ENCODE measurements at regions not wholly inside any gene's neighbourhood (a gene's known extent, or its start where the extent isn't known, plus 50 kb on each side); places are given as distances from the start of the nearest gene placed in this dataset.

DNA sequence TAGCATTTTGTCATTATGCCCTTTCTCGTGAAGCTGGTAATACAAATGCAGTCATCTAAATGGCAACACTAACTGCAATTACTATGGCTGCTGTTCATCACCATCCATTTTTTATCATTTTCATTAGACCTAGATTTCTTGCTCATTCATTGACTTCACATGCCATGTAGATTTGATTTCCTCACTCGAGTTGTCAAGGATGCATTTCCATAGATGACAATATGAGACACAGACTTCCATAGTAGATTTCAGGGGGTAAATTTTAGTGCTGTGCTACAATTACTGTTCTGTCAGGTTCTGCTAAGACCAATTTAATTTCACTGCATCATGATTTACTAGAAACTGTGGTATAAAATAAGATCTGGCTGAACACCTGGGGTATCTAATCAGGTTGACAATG lies 589.2 kb downstream of the SEMA5A start (continued):
- TF ChIP-seq, protein P1, sequence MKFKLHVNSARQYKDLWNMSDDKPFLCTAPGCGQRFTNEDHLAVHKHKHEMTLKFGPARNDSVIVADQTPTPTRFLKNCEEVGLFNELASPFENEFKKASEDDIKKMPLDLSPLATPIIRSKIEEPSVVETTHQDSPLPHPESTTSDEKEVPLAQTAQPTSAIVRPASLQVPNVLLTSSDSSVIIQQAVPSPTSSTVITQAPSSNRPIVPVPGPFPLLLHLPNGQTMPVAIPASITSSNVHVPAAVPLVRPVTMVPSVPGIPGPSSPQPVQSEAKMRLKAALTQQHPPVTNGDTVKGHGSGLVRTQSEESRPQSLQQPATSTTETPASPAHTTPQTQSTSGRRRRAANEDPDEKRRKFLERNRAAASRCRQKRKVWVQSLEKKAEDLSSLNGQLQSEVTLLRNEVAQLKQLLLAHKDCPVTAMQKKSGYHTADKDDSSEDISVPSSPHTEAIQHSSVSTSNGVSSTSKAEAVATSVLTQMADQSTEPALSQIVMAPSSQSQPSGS (CRISPR knock-in tag; IDR thresholded peaks at IDR 0.05; ENCODE audit: borderline replicate concordance, low read depth) = no peak
- TF ChIP-seq TCF7 (CRISPR knock-in tag; IDR thresholded peaks at IDR 0.05; ENCODE audit: low read depth) = no peak
- TF ChIP-seq, protein P2, sequence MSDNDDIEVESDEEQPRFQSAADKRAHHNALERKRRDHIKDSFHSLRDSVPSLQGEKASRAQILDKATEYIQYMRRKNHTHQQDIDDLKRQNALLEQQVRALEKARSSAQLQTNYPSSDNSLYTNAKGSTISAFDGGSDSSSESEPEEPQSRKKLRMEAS (CRISPR knock-in tag; IDR thresholded peaks at IDR 0.05) = no peak
- TF ChIP-seq CREM (CRISPR knock-in tag; IDR thresholded peaks at IDR 0.05) = no peak
- TF ChIP-seq, protein P3, sequence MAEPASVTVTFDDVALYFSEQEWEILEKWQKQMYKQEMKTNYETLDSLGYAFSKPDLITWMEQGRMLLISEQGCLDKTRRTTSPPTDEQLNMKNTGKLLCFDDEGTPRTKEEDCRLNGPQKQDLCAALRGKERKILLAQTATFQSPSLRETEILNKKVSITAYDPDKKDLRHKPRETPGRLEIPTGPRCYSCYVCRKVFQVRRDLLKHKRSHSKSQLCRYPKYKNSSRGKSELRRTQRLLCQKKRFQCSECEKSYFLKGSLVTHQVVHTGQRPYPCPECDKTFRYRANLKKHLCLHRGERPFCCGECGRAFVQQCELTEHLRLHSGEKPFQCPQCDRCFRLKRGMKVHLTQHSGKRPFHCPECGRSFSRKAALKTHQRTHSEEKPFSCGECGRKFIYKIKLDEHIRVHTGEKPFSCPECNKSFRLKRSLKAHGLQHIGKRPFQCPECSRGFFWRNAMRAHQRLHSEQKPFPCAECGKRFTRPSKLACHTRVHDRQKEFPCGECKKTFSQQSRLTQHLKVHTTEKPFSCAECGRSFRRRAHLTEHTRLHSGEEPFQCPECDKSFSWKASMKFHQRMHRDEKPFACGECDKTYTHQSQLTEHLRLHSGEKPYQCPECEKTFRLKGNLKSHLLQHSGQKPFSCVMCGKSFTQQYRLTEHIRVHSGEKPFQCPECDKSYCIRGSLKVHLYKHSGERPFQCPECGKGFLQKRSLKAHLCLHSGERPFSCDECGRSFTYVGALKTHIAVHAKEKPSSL (CRISPR knock-in tag; conservative IDR thresholded peaks at IDR 0.05) = no peak
- TF ChIP-seq, protein P4, sequence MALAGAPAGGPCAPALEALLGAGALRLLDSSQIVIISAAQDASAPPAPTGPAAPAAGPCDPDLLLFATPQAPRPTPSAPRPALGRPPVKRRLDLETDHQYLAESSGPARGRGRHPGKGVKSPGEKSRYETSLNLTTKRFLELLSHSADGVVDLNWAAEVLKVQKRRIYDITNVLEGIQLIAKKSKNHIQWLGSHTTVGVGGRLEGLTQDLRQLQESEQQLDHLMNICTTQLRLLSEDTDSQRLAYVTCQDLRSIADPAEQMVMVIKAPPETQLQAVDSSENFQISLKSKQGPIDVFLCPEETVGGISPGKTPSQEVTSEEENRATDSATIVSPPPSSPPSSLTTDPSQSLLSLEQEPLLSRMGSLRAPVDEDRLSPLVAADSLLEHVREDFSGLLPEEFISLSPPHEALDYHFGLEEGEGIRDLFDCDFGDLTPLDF (CRISPR knock-in tag; IDR thresholded peaks at IDR 0.05) = no peak
- TF ChIP-seq NFATC4 (CRISPR knock-in tag; IDR thresholded peaks at IDR 0.05) = no peak
- TF ChIP-seq, protein P5, sequence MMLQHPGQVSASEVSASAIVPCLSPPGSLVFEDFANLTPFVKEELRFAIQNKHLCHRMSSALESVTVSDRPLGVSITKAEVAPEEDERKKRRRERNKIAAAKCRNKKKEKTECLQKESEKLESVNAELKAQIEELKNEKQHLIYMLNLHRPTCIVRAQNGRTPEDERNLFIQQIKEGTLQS (CRISPR knock-in tag; conservative IDR thresholded peaks at IDR 0.05) = no peak
- TF ChIP-seq, protein P6, sequence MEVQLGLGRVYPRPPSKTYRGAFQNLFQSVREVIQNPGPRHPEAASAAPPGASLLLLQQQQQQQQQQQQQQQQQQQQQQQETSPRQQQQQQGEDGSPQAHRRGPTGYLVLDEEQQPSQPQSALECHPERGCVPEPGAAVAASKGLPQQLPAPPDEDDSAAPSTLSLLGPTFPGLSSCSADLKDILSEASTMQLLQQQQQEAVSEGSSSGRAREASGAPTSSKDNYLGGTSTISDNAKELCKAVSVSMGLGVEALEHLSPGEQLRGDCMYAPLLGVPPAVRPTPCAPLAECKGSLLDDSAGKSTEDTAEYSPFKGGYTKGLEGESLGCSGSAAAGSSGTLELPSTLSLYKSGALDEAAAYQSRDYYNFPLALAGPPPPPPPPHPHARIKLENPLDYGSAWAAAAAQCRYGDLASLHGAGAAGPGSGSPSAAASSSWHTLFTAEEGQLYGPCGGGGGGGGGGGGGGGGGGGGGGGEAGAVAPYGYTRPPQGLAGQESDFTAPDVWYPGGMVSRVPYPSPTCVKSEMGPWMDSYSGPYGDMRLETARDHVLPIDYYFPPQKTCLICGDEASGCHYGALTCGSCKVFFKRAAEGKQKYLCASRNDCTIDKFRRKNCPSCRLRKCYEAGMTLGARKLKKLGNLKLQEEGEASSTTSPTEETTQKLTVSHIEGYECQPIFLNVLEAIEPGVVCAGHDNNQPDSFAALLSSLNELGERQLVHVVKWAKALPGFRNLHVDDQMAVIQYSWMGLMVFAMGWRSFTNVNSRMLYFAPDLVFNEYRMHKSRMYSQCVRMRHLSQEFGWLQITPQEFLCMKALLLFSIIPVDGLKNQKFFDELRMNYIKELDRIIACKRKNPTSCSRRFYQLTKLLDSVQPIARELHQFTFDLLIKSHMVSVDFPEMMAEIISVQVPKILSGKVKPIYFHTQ (CRISPR knock-in tag; IDR thresholded peaks at IDR 0.05) = no peak
- no peak for TF ChIP-seq NFYB (CRISPR knock-in tag; conservative IDR thresholded peaks at IDR 0.05; ENCODE audit: low read depth)

DNA sequence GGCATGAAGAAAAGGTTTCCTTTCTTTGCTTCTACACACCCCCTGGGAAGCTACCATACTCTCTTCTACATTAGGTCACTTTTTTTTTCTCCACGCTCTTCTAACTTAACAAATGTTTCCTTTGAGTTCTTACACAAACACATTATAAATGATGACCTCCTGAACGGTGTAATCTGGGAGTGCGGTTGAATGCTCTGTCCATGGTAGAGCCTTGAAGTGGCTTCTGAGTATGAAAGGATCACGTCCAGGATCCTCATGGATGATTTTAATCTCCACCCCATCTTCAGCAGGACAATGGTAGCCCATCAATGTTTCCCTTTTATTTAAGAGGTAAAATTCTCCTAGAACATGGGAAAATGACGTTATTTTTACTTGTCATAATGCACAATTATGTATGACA lies 587.3 kb downstream of the SEMA5A start:
- no peak overlapping the region for H3K4me3 Mint-ChIP-seq
- H3K36me3 Mint-ChIP-seq = no peaks in the 10 kb centered on the region
- no peaks in the 10 kb centered on the region for H3K27me3 Mint-ChIP-seq (ENCODE audit: low read depth)
- DNase-seq (ENCODE audit: low spot score) (no peak), ATAC-seq (no peak)
- no peak overlapping the region for H3K27ac Mint-ChIP-seq
- TF ChIP-seq, protein P7, sequence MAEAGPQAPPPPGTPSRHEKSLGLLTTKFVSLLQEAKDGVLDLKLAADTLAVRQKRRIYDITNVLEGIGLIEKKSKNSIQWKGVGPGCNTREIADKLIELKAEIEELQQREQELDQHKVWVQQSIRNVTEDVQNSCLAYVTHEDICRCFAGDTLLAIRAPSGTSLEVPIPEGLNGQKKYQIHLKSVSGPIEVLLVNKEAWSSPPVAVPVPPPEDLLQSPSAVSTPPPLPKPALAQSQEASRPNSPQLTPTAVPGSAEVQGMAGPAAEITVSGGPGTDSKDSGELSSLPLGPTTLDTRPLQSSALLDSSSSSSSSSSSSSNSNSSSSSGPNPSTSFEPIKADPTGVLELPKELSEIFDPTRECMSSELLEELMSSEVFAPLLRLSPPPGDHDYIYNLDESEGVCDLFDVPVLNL (CRISPR knock-in tag; IDR thresholded peaks at IDR 0.05; ENCODE audit: borderline replicate concordance, low read depth) = no peak
- TF ChIP-seq ZNF671 (CRISPR knock-in tag; IDR thresholded peaks at IDR 0.05) = no peak
- TF ChIP-seq, protein P8, sequence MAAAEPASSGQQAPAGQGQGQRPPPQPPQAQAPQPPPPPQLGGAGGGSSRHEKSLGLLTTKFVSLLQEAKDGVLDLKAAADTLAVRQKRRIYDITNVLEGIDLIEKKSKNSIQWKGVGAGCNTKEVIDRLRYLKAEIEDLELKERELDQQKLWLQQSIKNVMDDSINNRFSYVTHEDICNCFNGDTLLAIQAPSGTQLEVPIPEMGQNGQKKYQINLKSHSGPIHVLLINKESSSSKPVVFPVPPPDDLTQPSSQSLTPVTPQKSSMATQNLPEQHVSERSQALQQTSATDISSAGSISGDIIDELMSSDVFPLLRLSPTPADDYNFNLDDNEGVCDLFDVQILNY (CRISPR knock-in tag; IDR thresholded peaks at IDR 0.05) = no peak
- TF ChIP-seq RELA (CRISPR knock-in tag; IDR thresholded peaks at IDR 0.05; ENCODE audit: borderline replicate concordance) = no peak
- TF ChIP-seq, protein P9, sequence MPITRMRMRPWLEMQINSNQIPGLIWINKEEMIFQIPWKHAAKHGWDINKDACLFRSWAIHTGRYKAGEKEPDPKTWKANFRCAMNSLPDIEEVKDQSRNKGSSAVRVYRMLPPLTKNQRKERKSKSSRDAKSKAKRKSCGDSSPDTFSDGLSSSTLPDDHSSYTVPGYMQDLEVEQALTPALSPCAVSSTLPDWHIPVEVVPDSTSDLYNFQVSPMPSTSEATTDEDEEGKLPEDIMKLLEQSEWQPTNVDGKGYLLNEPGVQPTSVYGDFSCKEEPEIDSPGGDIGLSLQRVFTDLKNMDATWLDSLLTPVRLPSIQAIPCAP (CRISPR knock-in tag; IDR thresholded peaks at IDR 0.05) = no peak
- no peak for TF ChIP-seq GTF2I (CRISPR knock-in tag; conservative IDR thresholded peaks at IDR 0.05)
- TF ChIP-seq, protein P10, sequence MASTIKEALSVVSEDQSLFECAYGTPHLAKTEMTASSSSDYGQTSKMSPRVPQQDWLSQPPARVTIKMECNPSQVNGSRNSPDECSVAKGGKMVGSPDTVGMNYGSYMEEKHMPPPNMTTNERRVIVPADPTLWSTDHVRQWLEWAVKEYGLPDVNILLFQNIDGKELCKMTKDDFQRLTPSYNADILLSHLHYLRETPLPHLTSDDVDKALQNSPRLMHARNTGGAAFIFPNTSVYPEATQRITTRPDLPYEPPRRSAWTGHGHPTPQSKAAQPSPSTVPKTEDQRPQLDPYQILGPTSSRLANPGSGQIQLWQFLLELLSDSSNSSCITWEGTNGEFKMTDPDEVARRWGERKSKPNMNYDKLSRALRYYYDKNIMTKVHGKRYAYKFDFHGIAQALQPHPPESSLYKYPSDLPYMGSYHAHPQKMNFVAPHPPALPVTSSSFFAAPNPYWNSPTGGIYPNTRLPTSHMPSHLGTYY (CRISPR knock-in tag; IDR thresholded peaks at IDR 0.05) = no peak
- TF ChIP-seq, protein P11, sequence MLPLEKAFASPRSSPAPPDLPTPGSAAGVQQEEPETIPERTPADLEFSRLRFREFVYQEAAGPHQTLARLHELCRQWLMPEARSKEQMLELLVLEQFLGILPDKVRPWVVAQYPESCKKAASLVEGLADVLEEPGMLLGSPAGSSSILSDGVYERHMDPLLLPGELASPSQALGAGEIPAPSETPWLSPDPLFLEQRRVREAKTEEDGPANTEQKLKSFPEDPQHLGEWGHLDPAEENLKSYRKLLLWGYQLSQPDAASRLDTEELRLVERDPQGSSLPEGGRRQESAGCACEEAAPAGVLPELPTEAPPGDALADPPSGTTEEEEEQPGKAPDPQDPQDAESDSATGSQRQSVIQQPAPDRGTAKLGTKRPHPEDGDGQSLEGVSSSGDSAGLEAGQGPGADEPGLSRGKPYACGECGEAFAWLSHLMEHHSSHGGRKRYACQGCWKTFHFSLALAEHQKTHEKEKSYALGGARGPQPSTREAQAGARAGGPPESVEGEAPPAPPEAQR (CRISPR knock-in tag; IDR thresholded peaks at IDR 0.05) = no peak
- no peak for TF ChIP-seq NFYB (CRISPR knock-in tag; conservative IDR thresholded peaks at IDR 0.05; ENCODE audit: low read depth)
- no peak for TF ChIP-seq SMAD4 (CRISPR knock-in tag; IDR thresholded peaks at IDR 0.05)
- no peak for TF ChIP-seq GABPB1 (CRISPR knock-in tag; IDR thresholded peaks at IDR 0.05)
- no peak for TF ChIP-seq ZNF263 (CRISPR knock-in tag; IDR thresholded peaks at IDR 0.05; ENCODE audit: low read depth)
- CTCF ChIA-PET = no interaction called here
- H3K4me1 Mint-ChIP-seq = no peaks in the 10 kb centered on the region
- no peaks in the 10 kb centered on the region for H3K9me3 Mint-ChIP-seq
- POLR2A ChIA-PET = no interaction called here
